DND-41 (cell line): ENCODE measurements at regions not wholly inside any gene's neighbourhood (a gene's known extent, or its start where the extent isn't known, plus 50 kb on each side); places are given as distances from the start of the nearest gene placed in this dataset.

Source experiments
- EZH2 ChIP-seq: IDR thresholded peaks from 3 replicates; pipeline ENCODE4 v1.6.1; 2012; ENCODE audit warnings: borderline replicate concordance, low read depth, mild to moderate bottlenecking, moderate library complexity, low read length, inconsistent platforms; ENCODE audit not compliant: severe bottlenecking
- TF ChIP-seq, protein P1 (sequence below): IDR thresholded peaks from 2 replicates; pipeline ENCODE4 v1.5.1; 2012; ENCODE audit warnings: borderline replicate concordance, low read length, moderate library complexity, mild to moderate bottlenecking; ENCODE audit not compliant: poor library complexity, severe bottlenecking; ENCODE audit errors: extremely low read depth

DNA sequence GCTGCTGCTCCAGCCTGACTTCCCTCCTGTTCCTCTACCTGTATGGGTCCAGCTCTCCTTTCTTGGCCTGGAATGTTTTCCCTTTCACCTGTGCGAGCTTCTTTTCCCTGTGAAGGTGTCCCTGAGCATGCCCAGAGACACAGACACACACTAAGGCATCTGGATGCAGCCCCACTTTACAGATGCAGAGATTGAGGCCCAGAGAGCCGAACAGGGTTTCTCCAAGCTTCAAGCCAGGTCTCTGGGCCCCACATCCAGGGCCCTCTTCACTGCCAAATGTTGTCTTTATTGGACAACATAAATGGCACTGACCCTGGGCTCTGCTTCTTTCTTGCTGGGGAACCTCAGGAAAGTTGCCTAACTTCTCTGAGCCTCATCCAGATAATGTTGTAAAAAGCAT lies 561.6 kb downstream of the MIAT start:
- no peak for TF ChIP-seq EZH2
- TF ChIP-seq, protein P1, sequence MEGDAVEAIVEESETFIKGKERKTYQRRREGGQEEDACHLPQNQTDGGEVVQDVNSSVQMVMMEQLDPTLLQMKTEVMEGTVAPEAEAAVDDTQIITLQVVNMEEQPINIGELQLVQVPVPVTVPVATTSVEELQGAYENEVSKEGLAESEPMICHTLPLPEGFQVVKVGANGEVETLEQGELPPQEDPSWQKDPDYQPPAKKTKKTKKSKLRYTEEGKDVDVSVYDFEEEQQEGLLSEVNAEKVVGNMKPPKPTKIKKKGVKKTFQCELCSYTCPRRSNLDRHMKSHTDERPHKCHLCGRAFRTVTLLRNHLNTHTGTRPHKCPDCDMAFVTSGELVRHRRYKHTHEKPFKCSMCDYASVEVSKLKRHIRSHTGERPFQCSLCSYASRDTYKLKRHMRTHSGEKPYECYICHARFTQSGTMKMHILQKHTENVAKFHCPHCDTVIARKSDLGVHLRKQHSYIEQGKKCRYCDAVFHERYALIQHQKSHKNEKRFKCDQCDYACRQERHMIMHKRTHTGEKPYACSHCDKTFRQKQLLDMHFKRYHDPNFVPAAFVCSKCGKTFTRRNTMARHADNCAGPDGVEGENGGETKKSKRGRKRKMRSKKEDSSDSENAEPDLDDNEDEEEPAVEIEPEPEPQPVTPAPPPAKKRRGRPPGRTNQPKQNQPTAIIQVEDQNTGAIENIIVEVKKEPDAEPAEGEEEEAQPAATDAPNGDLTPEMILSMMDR, result no peak
